HUDEP-2 (cell line): ENCODE measurements at regions not wholly inside any gene's neighbourhood (a gene's known extent, or its start where the extent isn't known, plus 50 kb on each side); places are given as distances from the start of the nearest gene placed in this dataset.
"Not testable (repeated sequence)": the region's sequence is repeated elsewhere in the genome, so short reads cannot be mapped to it uniquely, and the experiment has no call there.

Experiments
- DNase-seq, 76 experiments: peaks; one replicate each; lab custom pipeline; 2025; ENCODE audit not compliant: unreplicated experiment in 76 of 76; lab: John Stamatoyannopoulos, UW

DNA sequence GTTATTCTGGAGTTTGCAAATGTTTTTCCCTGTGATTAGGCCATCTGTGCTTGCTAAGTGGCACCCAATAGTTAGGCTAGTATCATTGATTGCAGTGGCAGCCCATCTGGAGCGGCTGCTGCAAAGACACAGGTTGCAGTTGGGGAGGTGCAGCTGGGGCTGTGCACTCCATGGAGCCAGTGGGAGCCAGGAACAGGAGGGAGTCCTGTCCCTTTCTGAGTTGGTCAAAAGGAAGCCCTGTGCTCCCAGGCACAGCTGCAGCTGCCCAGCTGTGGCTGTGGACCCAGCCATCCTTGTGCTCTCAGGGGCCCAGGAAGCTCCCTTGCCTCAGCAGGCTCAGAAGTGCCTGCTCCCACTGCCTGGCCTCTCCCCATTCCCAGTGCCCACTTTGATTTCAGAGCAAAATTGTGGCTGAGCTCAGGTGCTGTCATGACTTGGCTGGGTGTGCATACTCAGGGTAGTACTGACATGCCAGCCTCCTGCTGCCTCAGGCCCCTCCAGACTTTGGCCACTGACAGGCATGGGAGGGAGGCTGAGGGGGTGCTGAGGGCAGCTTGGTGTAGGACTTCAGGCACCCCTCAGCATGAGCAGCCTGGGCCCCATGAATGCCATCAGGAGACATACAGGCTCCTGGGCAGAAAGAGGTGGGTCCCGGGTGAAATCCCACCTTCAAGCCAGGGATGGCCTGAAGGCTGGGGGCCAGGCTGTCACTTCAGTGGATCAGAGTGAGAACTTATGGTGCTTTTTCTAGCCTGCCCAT lies 270.6 kb downstream of the PCDH20 start:
- DNase-seq, result no peak

DNA sequence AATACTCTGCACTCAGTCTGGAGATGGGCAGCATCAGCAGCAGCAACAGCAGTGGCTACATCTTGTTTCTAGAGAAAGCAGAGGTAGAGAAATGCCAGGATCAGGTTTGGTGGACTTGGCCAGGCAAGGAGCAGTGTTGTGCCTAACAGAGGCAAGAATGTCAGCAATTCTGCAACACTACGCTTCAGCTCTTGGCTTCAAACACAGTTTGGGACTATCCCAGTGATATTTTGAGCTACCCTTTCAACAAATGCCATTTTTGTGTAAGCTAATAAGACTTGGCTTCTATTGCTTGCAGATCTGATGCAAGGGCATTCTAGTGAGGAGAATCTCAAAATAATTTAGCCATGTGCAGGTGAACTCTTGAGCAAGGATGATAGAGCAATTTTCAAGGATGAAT lies 271.3 kb downstream of the PCDH20 start:
- no peak for DNase-seq

DNA sequence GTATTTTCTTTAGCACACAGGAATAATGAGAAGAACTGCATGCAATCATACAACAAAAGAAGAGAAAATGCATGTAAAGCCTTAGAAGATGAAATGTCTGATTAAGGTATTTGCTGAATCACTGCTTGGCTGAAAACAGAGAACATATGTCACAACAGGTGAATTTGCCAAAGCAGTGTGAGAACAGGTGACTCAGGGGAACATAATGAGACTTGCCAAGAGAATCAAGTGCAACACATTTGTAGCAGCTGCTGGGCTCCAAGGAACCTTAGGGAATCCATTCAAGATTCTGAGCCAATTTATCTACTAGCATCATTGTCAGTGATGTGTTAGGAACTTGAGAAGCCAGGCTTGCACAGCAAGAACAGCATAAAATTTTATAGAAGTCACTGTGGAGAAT lies 273.1 kb downstream of the PCDH20 start:
- no peak for DNase-seq

DNA sequence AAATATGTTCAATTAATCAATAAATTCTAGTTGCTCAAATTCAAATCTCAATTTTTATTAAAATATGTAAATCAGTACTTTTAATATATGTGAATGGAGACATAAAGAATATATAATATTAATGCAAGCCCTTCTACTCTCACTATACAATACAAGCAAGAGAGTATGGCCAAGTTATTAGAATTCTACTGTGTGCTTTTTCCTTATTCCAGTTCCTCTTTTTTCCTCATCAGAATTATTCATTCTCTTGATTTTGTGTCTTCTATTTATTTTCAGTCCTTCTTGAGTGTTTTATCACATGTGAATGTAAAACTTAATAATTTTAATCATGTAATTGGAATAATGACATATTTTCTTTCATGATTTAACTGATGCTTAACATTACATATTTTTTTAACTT lies 276.8 kb downstream of the PCDH20 start:
- no peak for DNase-seq

DNA sequence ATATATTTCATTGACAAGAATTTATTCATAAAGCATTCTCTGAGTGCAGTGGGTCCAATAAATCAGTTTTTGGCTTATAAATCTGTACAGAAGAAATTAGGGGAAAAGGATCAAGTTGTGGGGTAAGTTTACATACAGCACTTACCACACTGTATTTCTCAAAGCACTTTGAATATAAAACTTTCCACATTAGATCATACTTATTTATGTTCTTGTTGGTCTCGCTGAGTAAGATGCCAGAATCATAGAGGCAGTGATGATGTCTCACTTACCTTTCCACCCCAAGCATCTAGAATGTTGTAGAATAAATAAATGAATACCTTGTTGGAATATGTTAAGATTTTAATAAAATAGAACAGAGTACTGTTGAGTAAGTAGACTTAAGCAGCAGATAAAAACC lies 279.1 kb downstream of the PCDH20 start:
- no peak for DNase-seq

DNA sequence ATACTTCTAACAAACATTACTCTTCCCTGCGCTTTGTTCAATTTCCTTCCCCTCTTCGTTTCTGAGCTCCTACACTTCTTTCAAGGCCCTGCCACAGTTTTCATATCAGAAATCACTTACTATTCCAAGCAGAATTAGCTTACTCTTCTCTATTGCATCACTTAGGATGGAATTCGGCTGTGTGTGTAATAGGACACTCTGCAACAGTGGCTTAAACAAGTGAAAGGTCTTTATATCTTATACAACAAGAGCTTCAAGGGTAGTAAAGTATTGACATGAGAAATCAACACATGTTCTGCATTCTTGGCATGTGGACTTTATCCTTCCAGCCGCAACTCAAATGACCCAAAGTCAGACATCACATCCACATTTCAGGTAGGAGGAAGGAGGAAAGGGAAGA lies 279.6 kb downstream of the PCDH20 start:
- DNase-seq, result no peak

DNA sequence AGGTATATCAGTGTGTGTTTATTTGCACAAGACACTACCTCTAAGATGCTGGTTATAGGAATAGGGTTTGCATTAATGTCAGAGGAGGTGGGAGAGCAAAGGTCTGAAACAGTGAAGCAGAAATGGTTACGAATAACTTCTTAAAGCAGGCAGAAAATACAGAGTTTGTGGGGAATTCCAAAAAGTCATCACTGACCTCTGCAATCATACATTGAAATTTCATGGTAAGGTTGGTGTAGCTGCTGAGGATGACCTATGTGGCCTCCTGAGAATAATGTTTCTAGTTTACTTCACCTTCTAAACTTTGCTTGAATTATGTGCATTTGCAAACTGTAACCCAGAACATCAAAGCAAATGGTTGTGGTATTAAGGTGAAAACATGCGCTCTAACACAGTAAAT lies 280.1 kb downstream of the PCDH20 start:
- DNase-seq, result no peak

DNA sequence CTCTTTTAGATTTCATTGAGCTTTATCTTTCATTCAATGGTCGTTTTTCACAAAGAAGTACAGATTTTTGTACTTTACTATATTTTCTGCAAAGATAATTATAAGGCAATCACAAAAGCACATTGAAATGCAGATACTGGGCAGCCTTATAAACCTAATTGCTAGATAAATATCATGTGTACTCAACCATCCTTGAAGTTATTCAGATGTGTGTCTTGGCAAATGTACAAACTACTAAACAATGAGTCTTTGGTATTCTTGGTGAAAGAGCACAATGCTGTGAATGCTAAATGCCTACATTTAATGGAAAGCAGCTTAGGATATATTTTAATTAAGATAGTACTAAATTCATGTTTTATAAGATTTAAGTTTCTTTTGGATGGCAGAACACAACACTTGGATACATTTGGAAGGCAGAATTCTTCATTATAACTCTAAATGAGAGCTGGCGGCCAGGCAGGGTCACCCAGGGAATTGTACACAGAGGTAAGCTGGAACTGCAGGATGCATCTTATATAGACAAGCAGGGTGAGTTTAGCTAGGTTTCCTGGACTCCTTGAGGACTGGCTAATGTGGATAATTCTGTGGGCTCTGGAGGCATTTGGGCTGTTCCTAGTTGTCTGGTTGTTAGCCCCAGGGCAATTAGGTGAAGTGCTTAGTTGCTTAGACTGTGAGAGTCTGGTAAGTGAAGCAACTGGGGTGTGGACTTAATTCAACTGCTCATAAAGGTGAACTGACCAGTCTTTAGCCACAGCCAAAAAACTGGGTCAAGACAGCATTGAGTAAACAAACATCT lies 286.6 kb downstream of the PCDH20 start:
- no peak for DNase-seq

DNA sequence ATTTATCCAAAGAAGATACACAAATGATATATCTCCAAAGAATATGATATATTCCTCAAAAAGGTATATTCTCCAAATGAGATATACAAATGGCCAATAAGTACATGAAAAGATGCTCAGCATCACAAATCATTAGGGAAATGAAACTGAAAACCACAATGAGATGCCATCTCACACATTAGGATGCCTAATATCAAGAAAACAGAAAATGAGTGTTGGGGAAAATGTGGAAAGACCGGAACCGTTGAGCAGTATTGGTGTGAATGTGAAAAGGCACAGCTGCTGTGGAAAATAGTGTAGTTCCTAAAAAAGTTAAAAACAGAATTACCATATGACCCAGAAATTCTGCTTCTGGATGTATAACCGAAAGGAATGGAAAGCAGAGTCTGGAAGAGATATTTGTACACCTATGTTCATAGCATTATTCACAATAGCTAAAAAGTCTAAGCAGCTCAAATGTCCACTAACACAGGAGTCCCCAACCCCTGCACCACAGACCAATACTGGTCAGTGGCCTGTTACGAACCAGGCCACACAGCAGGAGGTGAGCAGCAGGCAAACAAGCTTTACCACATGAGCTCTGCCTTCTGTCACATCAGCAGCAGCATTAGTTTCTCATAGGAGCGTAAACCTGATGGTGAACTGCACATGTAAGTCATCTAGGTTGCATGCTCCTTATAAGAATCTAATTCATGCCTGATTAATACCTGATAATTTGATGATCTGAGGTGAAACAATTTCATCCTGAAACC lies 291.9 kb downstream of the PCDH20 start:
- DNase-seq, result no peak

DNA sequence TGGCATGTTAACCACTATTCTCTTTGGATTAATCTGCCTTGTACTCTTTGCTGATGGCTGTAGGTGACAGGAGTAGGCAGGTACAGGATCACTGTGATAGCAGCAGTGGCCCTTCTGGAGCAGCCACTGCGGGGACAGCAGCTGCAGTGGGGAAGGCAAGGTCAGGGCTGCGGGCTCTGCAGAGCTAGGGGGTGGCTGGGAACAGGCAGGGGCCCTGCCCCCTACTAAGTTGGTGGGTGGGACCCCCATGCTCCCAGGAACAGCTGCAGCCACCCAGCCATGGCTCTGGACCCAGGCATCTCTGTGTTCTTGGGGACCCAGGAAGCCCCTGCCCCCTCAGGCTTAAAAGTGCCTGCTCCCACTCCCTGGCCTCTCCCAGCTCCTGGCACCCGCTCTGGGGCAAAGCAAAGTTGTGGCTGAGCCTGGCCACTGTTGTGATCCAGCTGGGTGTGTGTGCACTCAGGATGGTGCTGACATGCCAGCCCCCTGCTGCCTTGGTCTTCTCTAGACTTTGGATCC lies 302.4 kb downstream of the PCDH20 start:
- no peak for DNase-seq

DNA sequence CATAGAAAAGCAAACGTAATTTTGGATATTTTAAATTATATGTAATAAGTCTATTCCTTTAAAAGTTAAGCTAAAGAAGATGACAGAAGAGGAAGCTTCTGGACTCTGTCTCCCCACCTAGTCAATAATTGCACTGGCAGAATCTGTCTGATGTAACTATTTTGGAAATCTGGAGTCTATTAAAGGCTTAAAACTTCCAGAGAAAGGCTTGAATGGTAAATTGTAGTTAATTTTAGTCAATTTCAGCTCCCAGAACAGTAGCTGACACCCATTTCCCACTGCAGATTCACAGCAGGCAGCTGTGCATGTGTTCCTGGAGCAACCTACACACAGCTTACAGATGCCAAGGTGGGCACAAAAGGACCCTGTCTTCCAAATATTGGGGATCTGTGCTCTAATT lies 304.1 kb downstream of the PCDH20 start:
- DNase-seq, result no peak

DNA sequence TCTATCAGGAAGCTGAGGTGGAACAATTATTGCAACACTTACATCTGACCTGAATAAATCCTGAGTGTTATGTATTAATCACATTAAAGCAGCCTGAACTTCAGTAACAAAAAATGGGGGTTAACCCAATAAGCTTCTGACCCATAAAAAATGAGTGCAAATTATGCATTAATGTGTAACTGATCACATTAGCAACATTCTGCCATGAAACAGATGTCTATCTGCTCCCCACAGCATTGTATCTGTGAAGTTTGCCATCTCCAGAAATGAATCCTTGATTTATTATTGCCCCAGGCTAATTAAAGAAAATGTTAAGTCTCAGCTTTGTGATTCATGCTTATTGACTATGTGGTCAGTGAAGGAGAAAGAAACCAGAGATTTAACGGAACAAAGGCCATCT lies 304.9 kb downstream of the PCDH20 start:
- DNase-seq, result no peak

DNA sequence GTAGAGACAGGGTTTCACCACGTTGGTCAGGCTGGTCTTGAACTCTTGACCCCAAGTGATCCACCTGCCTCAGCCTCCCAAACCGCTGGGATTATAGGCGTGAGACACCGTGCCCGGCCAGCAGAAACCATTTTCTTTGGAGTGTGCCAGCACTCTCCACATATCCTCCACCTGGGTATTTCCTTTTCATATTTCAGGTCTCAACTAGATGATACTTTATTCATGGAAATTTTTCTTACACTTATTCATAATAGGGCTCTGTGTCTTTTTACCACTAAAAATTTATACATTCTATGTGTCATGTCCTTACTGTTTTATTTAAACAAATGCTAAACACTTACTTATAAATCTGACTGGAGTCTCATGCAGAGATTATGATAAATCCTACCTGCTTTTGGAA lies 305.9 kb downstream of the PCDH20 start:
- no peak for DNase-seq

DNA sequence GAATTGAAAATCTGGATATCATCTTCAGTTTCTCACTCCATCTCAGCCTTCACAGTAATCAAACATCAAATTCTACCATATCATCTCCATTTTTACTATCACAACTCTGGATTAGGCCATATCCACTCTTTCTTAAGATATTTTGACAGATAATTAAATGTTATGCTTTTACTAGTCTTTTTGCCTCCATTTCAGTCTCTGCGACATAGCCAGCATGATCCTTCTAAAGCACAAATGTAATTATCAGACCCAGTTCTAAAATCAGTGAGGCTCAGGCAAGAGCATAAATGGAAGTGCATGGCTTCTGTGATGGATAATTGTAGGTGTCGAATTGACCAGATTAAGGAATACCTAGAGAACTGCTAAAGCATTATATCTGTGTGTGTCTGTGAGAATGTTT lies 307.7 kb downstream of the PCDH20 start:
- DNase-seq, result no peak

DNA sequence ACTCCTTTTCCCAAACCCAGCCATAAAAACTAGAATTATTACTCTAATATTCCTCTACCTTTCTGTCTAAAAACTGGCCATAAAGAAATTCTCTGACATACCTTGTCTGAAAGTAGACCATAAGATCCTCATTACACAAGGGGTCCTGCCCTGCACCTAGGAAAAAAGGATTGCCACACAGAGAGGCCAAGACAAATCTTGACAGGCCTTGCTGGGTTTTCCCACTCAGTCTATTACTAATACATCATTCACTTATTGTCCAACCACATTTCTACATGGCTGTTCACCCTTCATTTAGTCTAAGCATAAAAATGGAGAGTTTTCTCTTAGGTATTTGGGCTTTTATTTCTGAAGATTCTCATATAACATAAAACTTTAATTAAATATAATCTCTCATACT lies 319.8 kb downstream of the PCDH20 start:
- DNase-seq, result no peak

DNA sequence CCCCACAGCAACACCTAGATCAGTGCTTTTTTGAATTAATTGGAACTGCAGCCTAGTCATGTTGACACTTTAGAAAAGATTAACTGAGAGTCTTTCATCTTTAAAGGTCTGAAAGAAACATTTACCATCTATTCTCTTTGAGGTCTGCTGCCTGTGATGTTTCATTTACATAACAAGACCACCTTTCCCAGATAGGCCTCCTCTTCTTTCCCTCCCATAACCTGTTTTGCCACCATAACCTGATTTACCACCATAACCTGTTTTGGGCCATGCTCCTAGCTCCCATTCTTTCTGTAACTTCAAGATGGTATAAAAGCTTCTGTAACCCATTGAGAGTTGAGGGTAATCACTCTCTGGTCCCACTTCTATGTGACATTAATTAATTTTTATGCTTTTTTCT lies 320.8 kb downstream of the PCDH20 start:
- DNase-seq, result no peak

DNA sequence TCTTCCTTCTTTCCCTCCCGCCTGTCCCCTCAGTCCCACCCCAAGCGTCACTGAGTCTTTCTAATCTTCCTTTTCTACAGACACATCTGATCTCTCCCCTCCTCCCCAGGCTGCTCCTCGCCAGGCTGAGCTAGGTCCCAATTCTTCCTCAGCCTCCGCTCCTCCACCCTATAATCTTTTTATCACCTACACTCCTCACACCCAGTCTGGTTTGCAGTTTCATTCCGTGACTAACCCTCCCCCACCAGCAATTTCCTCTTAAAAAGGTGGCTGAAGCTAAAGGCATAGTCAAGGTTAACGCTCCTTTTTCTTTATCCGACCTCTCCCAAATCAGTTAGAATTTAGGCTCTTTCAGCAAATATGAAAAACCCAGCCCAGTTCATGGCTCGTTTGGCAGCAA lies 325.8 kb downstream of the PCDH20 start:
- DNase-seq, result not testable (repeated sequence)

DNA sequence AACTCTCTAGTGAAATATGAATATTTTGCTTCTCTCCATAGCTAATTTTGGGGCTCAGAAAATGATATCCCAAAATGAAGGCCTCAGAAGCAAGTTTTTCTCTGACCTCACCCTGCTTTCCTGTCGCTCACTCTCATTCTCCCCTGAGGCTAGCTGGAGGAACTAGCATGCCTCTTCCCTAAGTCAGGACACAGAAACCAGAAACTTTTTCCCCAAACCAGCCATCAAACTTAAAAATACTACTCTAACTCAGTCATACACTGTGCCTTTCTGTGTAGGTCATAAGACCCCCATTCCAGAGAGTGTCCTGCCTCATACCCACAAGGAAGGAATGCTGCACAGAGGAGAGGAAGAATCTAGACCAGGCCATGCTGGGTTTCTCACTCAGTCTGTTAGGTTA lies 329.6 kb downstream of the PCDH20 start:
- DNase-seq, result no peak

DNA sequence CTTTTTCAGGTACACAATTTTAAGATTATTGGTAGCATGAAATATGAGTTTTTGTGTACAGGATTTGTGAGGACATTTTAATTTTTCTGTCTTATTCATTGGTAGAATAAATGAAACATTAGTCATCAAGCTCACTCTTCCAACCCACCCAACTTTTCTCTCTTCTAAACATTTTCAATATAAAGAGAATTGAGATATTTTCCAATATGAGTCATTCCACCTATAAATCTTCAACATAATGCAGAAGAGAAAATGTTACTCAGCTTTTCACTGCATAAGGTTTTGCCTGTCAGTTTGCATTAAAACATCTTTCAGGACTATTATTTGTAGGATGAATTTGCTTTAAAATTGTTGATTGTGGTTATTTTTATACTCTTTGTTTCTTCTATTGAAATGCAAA lies 330.7 kb downstream of the PCDH20 start:
- no peak for DNase-seq

DNA sequence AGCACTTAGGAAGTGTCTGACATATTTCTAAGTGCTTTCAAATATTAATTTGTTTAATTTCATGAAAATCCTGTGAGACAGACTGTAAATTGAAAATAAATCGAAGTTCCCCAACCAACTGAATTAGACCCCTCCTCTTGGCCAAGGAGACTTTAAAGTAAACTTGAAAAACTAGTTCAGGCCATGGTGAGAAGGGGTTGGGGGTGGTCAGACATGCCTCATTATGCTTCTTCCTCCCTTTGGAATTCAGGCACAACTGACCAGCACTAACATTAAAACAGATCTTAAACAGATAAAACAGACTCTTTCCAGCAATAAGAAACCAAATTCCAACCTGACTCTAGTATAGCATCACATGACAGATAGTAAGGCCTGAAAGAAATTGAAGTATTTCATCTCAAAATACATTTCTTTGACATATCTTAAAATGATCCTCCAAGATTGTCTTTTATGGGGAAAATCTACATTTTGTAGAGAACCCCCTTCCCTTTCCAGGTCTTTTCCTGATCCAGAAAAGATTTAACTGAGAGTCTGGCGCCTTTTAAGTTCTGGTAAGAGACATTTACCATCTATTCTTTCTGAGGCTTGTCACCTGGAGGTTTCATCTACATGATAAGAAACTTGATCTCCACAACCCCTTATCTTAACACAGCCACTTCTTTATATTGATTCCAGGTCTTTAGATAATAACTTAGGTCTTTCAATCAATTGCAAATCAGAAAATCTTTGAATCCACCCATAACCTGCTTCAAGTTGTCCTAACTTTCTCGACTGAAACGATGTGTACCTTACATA lies 336.5 kb downstream of the PCDH20 start:
- DNase-seq, result no peak

DNA sequence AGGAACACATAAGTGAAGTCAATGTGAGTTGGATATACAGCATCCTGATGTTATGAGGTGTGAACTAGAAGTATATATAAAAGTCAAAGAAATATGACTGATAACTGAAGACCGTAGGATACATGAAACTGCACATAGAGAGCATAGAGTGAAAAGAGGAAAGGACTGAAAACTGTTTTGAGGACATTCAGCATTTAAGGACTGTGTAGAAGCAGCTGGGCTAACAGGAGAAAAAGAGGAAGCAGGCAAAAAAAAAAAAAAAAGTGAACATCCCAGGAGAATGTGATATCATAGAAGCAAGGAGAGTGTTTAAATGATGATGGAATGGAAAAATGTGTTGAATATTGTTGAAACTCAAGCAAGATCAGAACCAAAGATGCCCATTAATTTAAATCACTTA lies 363.5 kb downstream of the PCDH20 start:
- DNase-seq, result no peak
